Keratinocyte (primary cell): ENCODE measurements at regions not wholly inside any gene's neighbourhood (a gene's known extent, or its start where the extent isn't known, plus 50 kb on each side); places are given as distances from the start of the nearest gene placed in this dataset.

ENCODE experiments used
- EZH2 ChIP-seq: IDR thresholded peaks from one replicate; pipeline ENCODE4 v1.6.1; 2012; ENCODE audit warnings: inconsistent platforms, mild to moderate bottlenecking, low read length, moderate library complexity
- TF ChIP-seq, protein P1 (sequence below), 3 experiments: IDR thresholded peaks in 1 of 3; conservative IDR thresholded peaks in 1 of 3; optimal IDR thresholded peaks in 1 of 3; 2 replicates in 2 of 3; 3 replicates in 1 of 3; pipeline versions ENCODE3 to v1.5.1; 2011; ENCODE audit warnings: low read length in 3 of 3, mild to moderate bottlenecking in 3 of 3, moderate library complexity in 2 of 3, control low read depth in 1 of 3, inconsistent platforms in 1 of 3; ENCODE audit not compliant: insufficient read depth in 2 of 3; ENCODE audit errors: extremely low read depth in 1 of 3

DNA sequence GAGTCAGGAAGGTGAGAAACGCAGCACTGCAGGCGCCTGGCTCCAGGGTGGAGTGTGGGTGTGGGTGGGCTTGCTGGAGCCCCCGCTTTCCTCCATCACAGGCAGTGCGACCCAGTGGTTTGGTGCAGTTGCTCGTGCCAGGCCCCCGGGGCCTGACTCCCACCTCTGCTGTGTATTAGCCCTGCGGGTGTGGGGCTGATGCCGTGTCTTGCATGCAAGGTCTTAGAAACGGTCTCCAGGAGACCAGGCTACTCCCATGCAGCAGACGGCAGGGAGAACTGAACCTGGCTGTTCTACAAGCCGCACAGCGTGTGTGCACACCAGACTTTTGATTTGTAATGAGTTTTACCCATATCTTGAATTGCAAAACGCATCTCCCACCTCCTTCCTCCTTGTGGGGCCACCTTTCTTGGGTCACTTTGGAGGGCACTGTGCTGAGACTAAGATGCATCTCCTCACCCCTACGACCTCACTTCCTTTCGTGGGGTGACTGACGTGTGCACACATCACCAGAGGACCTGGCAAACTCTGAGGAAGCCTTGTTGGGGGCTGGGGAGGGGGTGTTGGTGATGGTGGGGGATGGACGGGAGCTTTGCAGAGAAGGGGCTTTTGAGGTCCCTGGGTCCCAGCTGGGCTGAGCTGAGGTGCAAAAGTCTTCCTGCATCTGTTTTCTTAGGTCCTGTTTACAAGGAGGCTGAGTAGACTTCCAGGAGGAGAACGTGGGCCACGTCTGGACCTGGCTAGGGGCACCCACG lies 101.8 kb upstream of the TNRC6C start:
- TF ChIP-seq EZH2, result no peak
- TF ChIP-seq, protein P1, sequence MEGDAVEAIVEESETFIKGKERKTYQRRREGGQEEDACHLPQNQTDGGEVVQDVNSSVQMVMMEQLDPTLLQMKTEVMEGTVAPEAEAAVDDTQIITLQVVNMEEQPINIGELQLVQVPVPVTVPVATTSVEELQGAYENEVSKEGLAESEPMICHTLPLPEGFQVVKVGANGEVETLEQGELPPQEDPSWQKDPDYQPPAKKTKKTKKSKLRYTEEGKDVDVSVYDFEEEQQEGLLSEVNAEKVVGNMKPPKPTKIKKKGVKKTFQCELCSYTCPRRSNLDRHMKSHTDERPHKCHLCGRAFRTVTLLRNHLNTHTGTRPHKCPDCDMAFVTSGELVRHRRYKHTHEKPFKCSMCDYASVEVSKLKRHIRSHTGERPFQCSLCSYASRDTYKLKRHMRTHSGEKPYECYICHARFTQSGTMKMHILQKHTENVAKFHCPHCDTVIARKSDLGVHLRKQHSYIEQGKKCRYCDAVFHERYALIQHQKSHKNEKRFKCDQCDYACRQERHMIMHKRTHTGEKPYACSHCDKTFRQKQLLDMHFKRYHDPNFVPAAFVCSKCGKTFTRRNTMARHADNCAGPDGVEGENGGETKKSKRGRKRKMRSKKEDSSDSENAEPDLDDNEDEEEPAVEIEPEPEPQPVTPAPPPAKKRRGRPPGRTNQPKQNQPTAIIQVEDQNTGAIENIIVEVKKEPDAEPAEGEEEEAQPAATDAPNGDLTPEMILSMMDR (optimal IDR thresholded peaks at IDR 0.05 in 1 of 3, IDR thresholded peaks at IDR 0.05 in 1 of 3, conservative IDR thresholded peaks at IDR 0.05 in 1 of 3; ENCODE audit: extremely low read depth in 1 of 3, insufficient read depth in 2 of 3, low read length in 3 of 3), result no peak
